ENCODE measurements at regions not wholly inside any gene's neighbourhood (a gene's known extent, or its start where the extent isn't known, plus 50 kb on each side); places are given as distances from the start of the nearest gene placed in this dataset.
A peak's percentile ranks its signal among the peaks of the same experiment; 100 is the strongest.
"Not testable (repeated sequence)": the region's sequence is repeated elsewhere in the genome, so short reads cannot be mapped to it uniquely, and the experiment has no call there.

- intact Hi-C loops (cut with DNase I; ENCODE audit: low total_unique reads), result no loop called here
- H3K36me3 ChIP-seq (ENCODE audit: low read depth, missing control alignments), result no peaks in the 10 kb centered on the region
- no peaks in the 10 kb centered on the region for H3K9me3 ChIP-seq
- no peak for DNase-seq
- H3K27me3 ChIP-seq, result no peaks in the 10 kb centered on the region
- H3K4me1 ChIP-seq, result peaks cover 8% of the 10 kb centered on the region
- no peak for TF ChIP-seq POLR2A (IDR thresholded peaks at IDR 0.05)
- no peak for TF ChIP-seq CTCF (IDR thresholded peaks at IDR 0.05)
- H3K27ac ChIP-seq, result no peak overlapping the region
- H3K4me3 ChIP-seq, result no peak overlapping the region
- 81% methylated on average over 8 of the region's 8 CpGs for WGBS, 2 donors
These were observed 64.2 kb upstream of the SVIL start for GRCh38 chr10:29698773-29699490.

- H3K4me1 ChIP-seq; H3K4me3 ChIP-seq; H3K36me3 ChIP-seq (ENCODE audit: low read depth, missing control alignments); H3K27me3 ChIP-seq; H3K27ac ChIP-seq; H3K9me3 ChIP-seq; DNase-seq; intact Hi-C loops (cut with DNase I; ENCODE audit: low total_unique reads): not testable (repeated sequence)
- WGBS, 2 donors, result 93% methylated on average over 25 of the region's 30 CpGs; no CpG with 5 or more reads in 1 of the 2 donors
These were observed 61.8 kb upstream of the SVIL start for GRCh38 chr10:29696581-29696980.

GRCh38 chr10:29694121-29694520 is 59.4 kb upstream of the SVIL start:
- no peaks in the 10 kb centered on the region for H3K9me3 ChIP-seq
- no peak for TF ChIP-seq CTCF (IDR thresholded peaks at IDR 0.05)
- no peak for TF ChIP-seq POLR2A (IDR thresholded peaks at IDR 0.05)
- H3K36me3 ChIP-seq (ENCODE audit: low read depth, missing control alignments), result no peaks in the 10 kb centered on the region
- H3K4me3 ChIP-seq, result no peak overlapping the region
- no peak overlapping the region for H3K27ac ChIP-seq
- 87 to 94% methylated on average over 3 of the region's 3 CpGs for WGBS, 2 donors
- H3K4me1 ChIP-seq, result peaks cover 3% of the 10 kb centered on the region
- intact Hi-C loops (cut with DNase I; ENCODE audit: low total_unique reads), result no loop called here
- H3K27me3 ChIP-seq, result no peaks in the 10 kb centered on the region
- no peak for DNase-seq

- no peaks in the 10 kb centered on the region for H3K9me3 ChIP-seq
- peak overlapping the region; percentile 43 to 71 for H3K27ac ChIP-seq
- TF ChIP-seq CTCF (IDR thresholded peaks at IDR 0.05) (no peak), POLR2A (IDR thresholded peaks at IDR 0.05) (no peak)
- DNase-seq, result no peak
- WGBS, 2 donors, result 43% methylated on average over 5 of the region's 5 CpGs
- intact Hi-C loops (cut with DNase I; ENCODE audit: low total_unique reads), result no loop called here
- no peak overlapping the region for H3K4me3 ChIP-seq
- H3K4me1 ChIP-seq, result peaks cover 3% of the 10 kb centered on the region
- no peaks in the 10 kb centered on the region for H3K36me3 ChIP-seq (ENCODE audit: low read depth, missing control alignments)
- H3K27me3 ChIP-seq, result no peaks in the 10 kb centered on the region
These were observed 57.4 kb upstream of the SVIL start for GRCh38 chr10:29692121-29692539.

GRCh38 chr10:29691564-29692072 is 56.8 kb upstream of the SVIL start:
- intact Hi-C loops (cut with DNase I; ENCODE audit: low total_unique reads), result no loop called here
- no peak for TF ChIP-seq POLR2A (IDR thresholded peaks at IDR 0.05)
- no peak for TF ChIP-seq CTCF (IDR thresholded peaks at IDR 0.05)
- Histone ChIP-seq H3K36me3 (ENCODE audit: low read depth, missing control alignments) (no peaks in the 10 kb centered on the region), H3K9me3 (no peaks in the 10 kb centered on the region), H3K4me3 (no peak overlapping the region), H3K27ac (peak overlapping the region; percentile 43 to 71), H3K4me1 (peaks cover 3% of the 10 kb centered on the region), H3K27me3 (no peaks in the 10 kb centered on the region)
- 40 to 50% methylated on average over 5 of the region's 5 CpGs for WGBS, 2 donors
- DNase-seq, result no peak
